GM23338 (cell line): ENCODE measurements at regions not wholly inside any gene's neighbourhood (a gene's known extent, or its start where the extent isn't known, plus 50 kb on each side); places are given as distances from the start of the nearest gene placed in this dataset.

Experiments used
- ATAC-seq: fragments of 200-7000 bp; cut with Tn5 transposase; 3 replicates; pipeline ENCODE4 v1.9.1; 2020
- DNase-seq: peaks from one replicate; pipeline ENCODE4 v3.0.0-alpha.2; 2015; ENCODE audit warnings: low spot score
- H2AFZ ChIP-seq: fragments of 200-600 bp; sonication (generic); 2 replicates; pipeline ENCODE4 v1.8.0; 2016; ENCODE audit warnings: antibody characterized with exemption, mild to moderate bottlenecking, moderate library complexity
- H3F3A ChIP-seq: fragments of 200-600 bp; sonication (generic); replicated peaks from 2 replicates; pipeline ENCODE4 v1.8.0; 2017; ENCODE audit warnings: antibody characterized with exemption, mixed run types, low read depth
- H3K27ac ChIP-seq: fragments of 200-600 bp; sonication (generic); 2 replicates; pipeline ENCODE4 v1.6.1; 2016; ENCODE audit warnings: low read depth
- H3K27me3 ChIP-seq: fragments of 200-600 bp; sonication (generic); 2 replicates; pipeline ENCODE4 v1.8.0; 2016; ENCODE audit warnings: mild to moderate bottlenecking, mixed run types, moderate library complexity; ENCODE audit not compliant: insufficient read depth
- H3K36me3 ChIP-seq: fragments of 200-600 bp; sonication (generic); 2 replicates; pipeline ENCODE4 v1.8.0; 2016; ENCODE audit warnings: mild to moderate bottlenecking; ENCODE audit not compliant: insufficient read depth
- H3K4me1 ChIP-seq: fragments of 200-600 bp; sonication (generic); 2 replicates; pipeline ENCODE4 v1.8.0; 2016; ENCODE audit warnings: mild to moderate bottlenecking, moderate library complexity; ENCODE audit not compliant: insufficient read depth
- H3K4me2 ChIP-seq: fragments of 200-600 bp; sonication (generic); 2 replicates; pipeline ENCODE4 v1.7.1; 2017; ENCODE audit warnings: mixed run types
- H3K4me3 ChIP-seq: fragments of 200-600 bp; sonication (generic); 2 replicates; pipeline ENCODE4 v1.6.1; 2016; ENCODE audit warnings: mixed run types
- H3K79me2 ChIP-seq: fragments of 200-600 bp; sonication (generic); replicated peaks from 2 replicates; pipeline ENCODE4 v1.8.0; 2017; ENCODE audit warnings: mild to moderate bottlenecking; ENCODE audit not compliant: insufficient read depth
- H3K9me2 ChIP-seq: fragments of 200-600 bp; sonication (generic); 2 replicates; pipeline ENCODE4 v1.8.0; 2017; ENCODE audit not compliant: insufficient read depth
- H4K20me1 ChIP-seq: fragments of 200-600 bp; sonication (generic); replicated peaks from 2 replicates; pipeline ENCODE4 v1.8.0; 2017; ENCODE audit warnings: mild to moderate bottlenecking; ENCODE audit not compliant: insufficient read depth
- H3K27ac Mint-ChIP-seq: 2 replicates; pipeline ENCODE4 v1.8.0; 2020; ENCODE audit warnings: inconsistent platforms, mild to moderate bottlenecking, moderate library complexity, mixed read lengths
- H3K27me3 Mint-ChIP-seq: 3 replicates; pipeline ENCODE4 v1.8.0; 2022; ENCODE audit warnings: low read depth, mild to moderate bottlenecking, moderate library complexity, mixed read lengths, inconsistent platforms; ENCODE audit not compliant: insufficient read depth, poor library complexity
- H3K36me3 Mint-ChIP-seq: 3 replicates; pipeline ENCODE4 v1.8.0; 2021; ENCODE audit warnings: low read depth, mild to moderate bottlenecking, inconsistent platforms, moderate library complexity, mixed read lengths
- H3K4me1 Mint-ChIP-seq: 3 replicates; pipeline ENCODE4 v1.8.0; 2020; ENCODE audit warnings: mild to moderate bottlenecking, inconsistent platforms, mixed read lengths
- H3K4me3 Mint-ChIP-seq: 3 replicates; pipeline ENCODE4 v1.8.0; 2021; ENCODE audit warnings: moderate library complexity, mild to moderate bottlenecking, inconsistent platforms, mixed read lengths
- H3K9me3 Mint-ChIP-seq: 3 replicates; pipeline ENCODE4 v1.8.0; 2020; ENCODE audit warnings: moderate library complexity, mild to moderate bottlenecking, inconsistent platforms, mixed read lengths
- CREB1 ChIP-seq: fragments of 250-450 bp; sonication (Bioruptor Pico); IDR thresholded peaks from 2 replicates; pipeline ENCODE4 v1.5.0; 2020; ENCODE audit warnings: low read depth, mild to moderate bottlenecking, moderate library complexity
- CTCF ChIP-seq, 2 experiments: fragments of 200-600 bp in 1 of 2; sonication (generic) in 1 of 2; conservative IDR thresholded peaks; 2 replicates each; pipeline versions ENCODE4 v1.5.1 to v1.6.1; 2016 to 2017; ENCODE audit warnings: antibody characterized with exemption in 2 of 2, low read depth in 2 of 2, mild to moderate bottlenecking in 2 of 2, moderate library complexity in 1 of 2
- ETS1 ChIP-seq: IDR thresholded peaks from 2 replicates; pipeline ENCODE4 v1.6.1; 2016; ENCODE audit warnings: antibody characterized with exemption
- EZH2 ChIP-seq: fragments of 200-600 bp; sonication (generic); IDR thresholded peaks from one replicate; pipeline ENCODE4 v1.8.0; 2017; ENCODE audit warnings: antibody characterized with exemption, mild to moderate bottlenecking, low read depth; ENCODE audit not compliant: unreplicated experiment
- JUNB ChIP-seq: IDR thresholded peaks from one replicate; pipeline ENCODE4 v1.6.1; 2016; ENCODE audit warnings: antibody characterized with exemption; ENCODE audit not compliant: unreplicated experiment
- NANOG ChIP-seq: IDR thresholded peaks from 2 replicates; pipeline ENCODE4 v1.6.1; 2016; ENCODE audit warnings: antibody characterized with exemption, borderline replicate concordance
- REST ChIP-seq: IDR thresholded peaks from one replicate; pipeline ENCODE4 v1.6.1; 2018; ENCODE audit warnings: antibody characterized with exemption; ENCODE audit not compliant: unreplicated experiment
- STAT1 ChIP-seq: IDR thresholded peaks from one replicate; pipeline ENCODE4 v1.6.1; 2016; ENCODE audit warnings: antibody characterized with exemption; ENCODE audit not compliant: unreplicated experiment
- ZNF114 ChIP-seq: fragments of 250-450 bp; sonication (Bioruptor Pico); IDR thresholded peaks from 2 replicates; pipeline ENCODE4 v1.5.0; 2020; ENCODE audit warnings: mild to moderate bottlenecking, moderate library complexity
- ZNF331 ChIP-seq: fragments of 250-450 bp; sonication (Bioruptor Pico); IDR thresholded peaks from 2 replicates; pipeline ENCODE4 v1.5.0; 2020; ENCODE audit warnings: low read depth, mild to moderate bottlenecking, moderate library complexity

- no peak for TF ChIP-seq CTCF (conservative IDR thresholded peaks at IDR 0.05; ENCODE audit: low read depth in 2 of 2)
- TF ChIP-seq REST = no peak
- TF ChIP-seq ZNF331 = no peak
- TF ChIP-seq EZH2 = no peak
- TF ChIP-seq JUNB = no peak
- no peak for TF ChIP-seq STAT1
- no peak for TF ChIP-seq ETS1
These were observed 348.1 kb downstream of the THBS2 start (continued) for GRCh38 chr6:168905451-168906090.

GRCh38 chr6:168903613-168904345, 349.9 kb downstream of the THBS2 start:
- no peaks in the 10 kb centered on the region for H3K27me3 ChIP-seq
- ATAC-seq (no peak), DNase-seq (no peak)
- 0 out of 2 replicates have a peak, but pooled peaks cover 4% of the 10 kb centered on the region for H3K4me1 ChIP-seq
- H2AFZ ChIP-seq = no peak overlapping the region
- H3K4me2 ChIP-seq = no peak overlapping the region
- H3K4me3 ChIP-seq = no peak overlapping the region
- no peak overlapping the region for H3K4me3 Mint-ChIP-seq
- H3F3A ChIP-seq = no peaks in the 10 kb centered on the region
- peaks cover 17% of the 10 kb centered on the region for H3K9me3 Mint-ChIP-seq
- H3K36me3 ChIP-seq = no peaks in the 10 kb centered on the region
- no peak overlapping the region for H3K27ac ChIP-seq
- H3K4me1 Mint-ChIP-seq = peaks cover 7% of the 10 kb centered on the region
- no peak overlapping the region for H3K27ac Mint-ChIP-seq
- peaks cover 8% of the 10 kb centered on the region for H3K27me3 Mint-ChIP-seq
- H3K9me2 ChIP-seq = no peaks in the 10 kb centered on the region; the same call in 1 of the 2 replicates
- H3K36me3 Mint-ChIP-seq = peaks cover 21% of the 10 kb centered on the region; the same call in 2 of the 3 replicates
- H4K20me1 ChIP-seq = no peaks in the 10 kb centered on the region
- H3K79me2 ChIP-seq = no peaks in the 10 kb centered on the region
- no peak for TF ChIP-seq ETS1
- no peak for TF ChIP-seq ZNF114
- no peak for TF ChIP-seq EZH2
- no peak for TF ChIP-seq CTCF (conservative IDR thresholded peaks at IDR 0.05; ENCODE audit: low read depth in 2 of 2)
- TF ChIP-seq CREB1 = no peak
- TF ChIP-seq NANOG = no peak
